Kidney epithelial cell (primary cell): ENCODE measurements at regions not wholly inside any gene's neighbourhood (a gene's known extent, or its start where the extent isn't known, plus 50 kb on each side); places are given as distances from the start of the nearest gene placed in this dataset.

Experiments used
- DNase-seq: peaks from one replicate; pipeline ENCODE4 v3.0.0-alpha.2; 2010; ENCODE audit warnings: low read depth
- H3K27me3 ChIP-seq: 2 replicates; pipeline ENCODE4 v1.6.0; 2011; ENCODE audit warnings: low read length; ENCODE audit not compliant: control insufficient read depth, insufficient read depth
- H3K36me3 ChIP-seq: 2 replicates; pipeline ENCODE4 v1.5.1; 2011; ENCODE audit warnings: low read length; ENCODE audit not compliant: control insufficient read depth, insufficient read depth
- H3K4me3 ChIP-seq: 2 replicates; pipeline ENCODE4 v1.5.1; 2011; ENCODE audit warnings: low read depth, mild to moderate bottlenecking, control low read depth, low read length
- CTCF ChIP-seq: IDR thresholded peaks from 2 replicates; pipeline ENCODE4 v1.5.1; 2011; ENCODE audit warnings: mild to moderate bottlenecking, moderate library complexity, low read length, control low read depth, inconsistent platforms; ENCODE audit not compliant: insufficient read depth, poor library complexity, severe bottlenecking

GRCh38 chr20:23246717-23247664 lies 103.6 kb upstream of the NXT1 start:
- H3K4me3 ChIP-seq = no peak overlapping the region
- no peaks in the 10 kb centered on the region for H3K27me3 ChIP-seq
- no peaks in the 10 kb centered on the region for H3K36me3 ChIP-seq
- no peak for DNase-seq
- TF ChIP-seq CTCF = no peak

GRCh38 chr20:23245553-23246181 lies 104.9 kb upstream of the NXT1 start:
- no peak overlapping the region for H3K4me3 ChIP-seq
- peak; percentile 50 for TF ChIP-seq CTCF
- DNase-seq = no peak
- no peaks in the 10 kb centered on the region for H3K27me3 ChIP-seq
- H3K36me3 ChIP-seq = no peaks in the 10 kb centered on the region

GRCh38 chr20:23244916-23245552 lies 105.6 kb upstream of the NXT1 start:
- no peaks in the 10 kb centered on the region for H3K27me3 ChIP-seq
- no peak for DNase-seq
- no peak for TF ChIP-seq CTCF
- H3K36me3 ChIP-seq = no peaks in the 10 kb centered on the region
- H3K4me3 ChIP-seq = no peak overlapping the region

GRCh38 chr20:23244156-23244915 lies 106.3 kb upstream of the NXT1 start:
- Histone ChIP-seq H3K27me3 (no peaks in the 10 kb centered on the region), H3K4me3 (no peak overlapping the region), H3K36me3 (no peaks in the 10 kb centered on the region)
- no peak for DNase-seq
- no peak for TF ChIP-seq CTCF

GRCh38 chr20:23243791-23244155 lies 106.8 kb upstream of the NXT1 start:
- Histone ChIP-seq H3K36me3 (no peaks in the 10 kb centered on the region), H3K27me3 (no peaks in the 10 kb centered on the region), H3K4me3 (no peak overlapping the region)
- no peak for TF ChIP-seq CTCF
- no peak for DNase-seq
